A673 (cell line): ENCODE measurements at regions not wholly inside any gene's neighbourhood (a gene's known extent, or its start where the extent isn't known, plus 50 kb on each side); places are given as distances from the start of the nearest gene placed in this dataset.

Experiments used
- BruUV-seq: library from RNA; stranded (reverse); fragments of 400-500 nt; replicated peaks from 2 replicates; lab custom pipeline; 2021; lab: Mats Ljungman, UMichigan
- CTCF ChIA-PET: fragments of 300-600 bp; sonication (Branson Sonifier 250); formaldehyde crosslinking; loops from one replicate; lab custom pipeline; 2022; ENCODE audit warnings: antibody characterized with exemption; lab: Charles Lee
- POLR2A ChIA-PET: fragments of 300-600 bp; sonication (Branson Sonifier 250); formaldehyde crosslinking; loops from one replicate; lab custom pipeline; 2022; ENCODE audit warnings: antibody characterized with exemption; ENCODE audit not compliant: low non-redundant PET; lab: Charles Lee
- DNase-seq: peaks from one replicate; pipeline ENCODE4 v3.0.0-alpha.2; 2015; ENCODE audit warnings: low spot score
- H3K27ac ChIP-seq: fragments of 200-600 bp; sonication (generic); 2 replicates; pipeline ENCODE4 v1.5.1; 2016; ENCODE audit warnings: mixed run types, low read depth, mild to moderate bottlenecking, mixed read lengths, antibody characterized with exemption, low read length; ENCODE audit not compliant: poor library complexity, severe bottlenecking
- H3K27me3 ChIP-seq: fragments of 200-600 bp; sonication (generic); replicated peaks from 2 replicates; pipeline ENCODE4 v1.6.1; 2017; ENCODE audit warnings: mixed run types, low read depth, mild to moderate bottlenecking, mixed read lengths, antibody characterized with exemption, low read length; ENCODE audit not compliant: insufficient read depth, poor library complexity
- H3K36me3 ChIP-seq: fragments of 200-600 bp; sonication (generic); 2 replicates; pipeline ENCODE4 v1.6.1; 2016; ENCODE audit warnings: mixed run types, mild to moderate bottlenecking, mixed read lengths, antibody characterized with exemption, low read length; ENCODE audit not compliant: insufficient read depth, poor library complexity, severe bottlenecking
- H3K4me1 ChIP-seq: fragments of 200-600 bp; sonication (generic); 2 replicates; pipeline ENCODE4 v1.6.1; 2017; ENCODE audit warnings: mixed run types, mild to moderate bottlenecking, mixed read lengths, antibody characterized with exemption, low read length; ENCODE audit not compliant: insufficient read depth, poor library complexity, severe bottlenecking
- H3K4me3 ChIP-seq: fragments of 200-600 bp; sonication (generic); 2 replicates; pipeline ENCODE4 v1.5.1; 2016; ENCODE audit warnings: low read depth, mixed run types, mild to moderate bottlenecking, mixed read lengths, low read length; ENCODE audit not compliant: poor library complexity, severe bottlenecking
- H3K9me3 ChIP-seq: fragments of 200-600 bp; sonication (generic); 2 replicates; pipeline ENCODE4 v1.6.1; 2016; ENCODE audit warnings: mixed run types, low read depth, mild to moderate bottlenecking, mixed read lengths, antibody characterized with exemption, low read length; ENCODE audit not compliant: poor library complexity, severe bottlenecking
- CTCF ChIP-seq: fragments of 300-800, 200-600 bp; sonication (generic); conservative IDR thresholded peaks from 2 replicates; pipeline ENCODE4 v1.5.1; 2017; ENCODE audit warnings: low read depth, mild to moderate bottlenecking, antibody characterized with exemption, low read length, moderate library complexity, mixed read lengths
- EZH2 ChIP-seq: fragments of 200-600 bp; sonication (generic); IDR thresholded peaks from 2 replicates; pipeline ENCODE4 v1.6.1; 2017; ENCODE audit warnings: borderline replicate concordance, low read depth, mild to moderate bottlenecking, mixed read lengths, antibody characterized with exemption, low read length; ENCODE audit not compliant: poor library complexity, severe bottlenecking
- intact Hi-C: fragments of 100-400 bp; cut with micrococcal nuclease; formaldehyde crosslinking; loops from one replicate; pipeline ENCODE4 v1.10.0; 2022; ENCODE audit not compliant: unreplicated experiment

GRCh38 chr1:90208949-90209348, 214.0 kb downstream of the ZNF326 start:
- Histone ChIP-seq H3K36me3 (no peaks in the 10 kb centered on the region), H3K27me3 (no peaks in the 10 kb centered on the region), H3K4me1 (peaks cover 5% of the 10 kb centered on the region), H3K27ac (no peak overlapping the region), H3K9me3 (no peaks in the 10 kb centered on the region), H3K4me3 (no peak overlapping the region)
- CTCF ChIA-PET: no interaction called here
- DNase-seq: no peak
- intact Hi-C loops: no loop called here
- POLR2A ChIA-PET: interaction anchor here (0.6 kb wide), 2 partner anchors 82 to 310 kb away, joined by 3 to 4 read pairs; no protein-coding TSS in a partner anchor
- no TSS peak for BruUV-seq
- TF ChIP-seq EZH2: no peak

- CTCF ChIA-PET: no interaction called here
- POLR2A ChIA-PET: no interaction called here
- no TSS peak for BruUV-seq
- no peak for DNase-seq
- TF ChIP-seq CTCF (no peak), EZH2 (no peak)
- no peak overlapping the region for H3K27ac ChIP-seq
- no peaks in the 10 kb centered on the region for H3K27me3 ChIP-seq
- no peaks in the 10 kb centered on the region for H3K9me3 ChIP-seq
- no peaks in the 10 kb centered on the region for H3K36me3 ChIP-seq
- no peak overlapping the region for H3K4me3 ChIP-seq
- peaks cover 5% of the 10 kb centered on the region for H3K4me1 ChIP-seq
- intact Hi-C loops: no loop called here
These were observed 211.3 kb downstream of the ZNF326 start for GRCh38 chr1:90206260-90206659.

GRCh38 chr1:90204780-90205179, 209.9 kb downstream of the ZNF326 start:
- CTCF ChIA-PET: no interaction called here
- no peak overlapping the region for H3K4me3 ChIP-seq
- no peaks in the 10 kb centered on the region for H3K36me3 ChIP-seq
- POLR2A ChIA-PET: no interaction called here
- peaks cover 5% of the 10 kb centered on the region for H3K4me1 ChIP-seq
- no peak overlapping the region for H3K27ac ChIP-seq
- no peaks in the 10 kb centered on the region for H3K27me3 ChIP-seq
- intact Hi-C loops: no loop called here
- H3K9me3 ChIP-seq: no peaks in the 10 kb centered on the region
- TF ChIP-seq CTCF (no peak), EZH2 (no peak)
- no peak for DNase-seq
- BruUV-seq: no TSS peak

- intact Hi-C loops: no loop called here
- Histone ChIP-seq H3K27ac (no peak overlapping the region), H3K9me3 (no peaks in the 10 kb centered on the region), H3K4me3 (no peak overlapping the region), H3K4me1 (peaks cover 5% of the 10 kb centered on the region), H3K27me3 (no peaks in the 10 kb centered on the region), H3K36me3 (no peaks in the 10 kb centered on the region)
- ChIA-PET CTCF (interaction anchor here (0.6 kb wide), 1 partner anchor 31 kb away, joined by 3 read pairs; no protein-coding TSS in a partner anchor), POLR2A (no interaction called here)
- BruUV-seq: no TSS peak
- TF ChIP-seq CTCF: no peak
- TF ChIP-seq EZH2: no peak
- DNase-seq: no peak
These were observed 209.2 kb downstream of the ZNF326 start for GRCh38 chr1:90204023-90204590.
